Fibroblast of villous mesenchyme (primary cell): ENCODE measurements at regions not wholly inside any gene's neighbourhood (a gene's known extent, or its start where the extent isn't known, plus 50 kb on each side); places are given as distances from the start of the nearest gene placed in this dataset.

Experiments
- DNase-seq: peaks from one replicate; pipeline ENCODE4 v3.0.0-alpha.2; 2010; ENCODE audit warnings: low read depth
- H3K4me3 ChIP-seq: 2 replicates; pipeline ENCODE4 v1.5.1; 2011; ENCODE audit warnings: low read depth, mild to moderate bottlenecking, low read length
- TF ChIP-seq, protein P1 (sequence below): IDR thresholded peaks from 2 replicates; pipeline ENCODE4 v1.5.1; 2012; ENCODE audit warnings: low read depth, mild to moderate bottlenecking, low read length; ENCODE audit not compliant: insufficient read depth

GRCh38 chr12:59517522-59517921 lies 78.3 kb upstream of the SLC16A7 start:
- H3K4me3 ChIP-seq = no peak overlapping the region
- no peak for DNase-seq
- TF ChIP-seq, protein P1, sequence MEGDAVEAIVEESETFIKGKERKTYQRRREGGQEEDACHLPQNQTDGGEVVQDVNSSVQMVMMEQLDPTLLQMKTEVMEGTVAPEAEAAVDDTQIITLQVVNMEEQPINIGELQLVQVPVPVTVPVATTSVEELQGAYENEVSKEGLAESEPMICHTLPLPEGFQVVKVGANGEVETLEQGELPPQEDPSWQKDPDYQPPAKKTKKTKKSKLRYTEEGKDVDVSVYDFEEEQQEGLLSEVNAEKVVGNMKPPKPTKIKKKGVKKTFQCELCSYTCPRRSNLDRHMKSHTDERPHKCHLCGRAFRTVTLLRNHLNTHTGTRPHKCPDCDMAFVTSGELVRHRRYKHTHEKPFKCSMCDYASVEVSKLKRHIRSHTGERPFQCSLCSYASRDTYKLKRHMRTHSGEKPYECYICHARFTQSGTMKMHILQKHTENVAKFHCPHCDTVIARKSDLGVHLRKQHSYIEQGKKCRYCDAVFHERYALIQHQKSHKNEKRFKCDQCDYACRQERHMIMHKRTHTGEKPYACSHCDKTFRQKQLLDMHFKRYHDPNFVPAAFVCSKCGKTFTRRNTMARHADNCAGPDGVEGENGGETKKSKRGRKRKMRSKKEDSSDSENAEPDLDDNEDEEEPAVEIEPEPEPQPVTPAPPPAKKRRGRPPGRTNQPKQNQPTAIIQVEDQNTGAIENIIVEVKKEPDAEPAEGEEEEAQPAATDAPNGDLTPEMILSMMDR = no peak

- DNase-seq = no peak
- TF ChIP-seq, protein P1 = no peak
- no peak overlapping the region for H3K4me3 ChIP-seq
These were observed 94.9 kb upstream of the SLC16A7 start for GRCh38 chr12:59500915-59501314.

GRCh38 chr12:59500335-59500734 lies 95.5 kb upstream of the SLC16A7 start:
- no peak overlapping the region for H3K4me3 ChIP-seq
- TF ChIP-seq, protein P1 = no peak
- DNase-seq = no peak

- TF ChIP-seq, protein P1 = no peak
- H3K4me3 ChIP-seq = no peak overlapping the region
- DNase-seq = no peak
These were observed 96.1 kb upstream of the SLC16A7 start for GRCh38 chr12:59499774-59500173.

DNA sequence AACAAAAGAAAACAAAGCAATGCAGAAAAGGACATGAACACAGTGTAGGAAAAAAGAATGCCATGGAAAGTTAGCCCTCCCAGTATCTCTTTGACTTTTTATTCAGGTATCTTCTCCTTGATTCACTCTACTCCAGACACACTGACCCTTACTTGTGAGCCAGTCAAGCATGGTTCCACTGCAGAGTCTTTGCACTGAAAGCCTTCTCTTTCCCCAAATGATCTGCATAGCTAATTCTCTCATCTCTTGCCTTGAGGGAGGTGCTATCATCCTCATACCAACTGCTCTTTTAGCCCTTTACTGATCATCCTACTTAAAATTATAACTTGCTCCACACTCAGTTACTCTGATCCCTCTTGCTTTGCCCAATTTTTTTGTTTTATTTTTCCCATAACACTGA lies 101.2 kb upstream of the SLC16A7 start:
- H3K4me3 ChIP-seq = no peak overlapping the region
- no peak for DNase-seq
- TF ChIP-seq, protein P1 = no peak

DNA sequence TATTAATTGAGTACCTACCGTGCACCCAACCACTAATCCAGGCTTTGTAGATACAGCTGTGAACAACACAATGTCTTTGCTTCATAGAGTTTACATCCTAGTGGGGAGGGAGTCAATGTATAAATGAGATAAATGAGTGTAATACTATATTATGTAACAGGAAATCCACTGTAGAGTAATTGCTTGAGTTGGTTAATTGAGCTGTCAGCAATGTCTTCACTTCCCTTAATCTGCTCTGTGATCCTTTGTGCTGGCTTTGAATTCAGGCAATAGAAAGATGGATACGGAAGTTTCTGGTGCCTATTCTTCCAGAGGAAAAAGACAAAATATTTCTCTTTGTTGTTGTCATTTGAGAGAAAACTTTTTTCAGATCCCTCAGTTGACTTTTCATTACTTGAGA lies 104.0 kb upstream of the SLC16A7 start:
- no peak overlapping the region for H3K4me3 ChIP-seq
- no peak for DNase-seq
- TF ChIP-seq, protein P1 = no peak

- H3K4me3 ChIP-seq = no peak overlapping the region
- TF ChIP-seq, protein P1 = no peak
- DNase-seq = no peak
These were observed 109.0 kb upstream of the SLC16A7 start for GRCh38 chr12:59486827-59487226.
